ENCODE measurements at regions not wholly inside any gene's neighbourhood (a gene's known extent, or its start where the extent isn't known, plus 50 kb on each side); places are given as distances from the start of the nearest gene placed in this dataset.

DNA sequence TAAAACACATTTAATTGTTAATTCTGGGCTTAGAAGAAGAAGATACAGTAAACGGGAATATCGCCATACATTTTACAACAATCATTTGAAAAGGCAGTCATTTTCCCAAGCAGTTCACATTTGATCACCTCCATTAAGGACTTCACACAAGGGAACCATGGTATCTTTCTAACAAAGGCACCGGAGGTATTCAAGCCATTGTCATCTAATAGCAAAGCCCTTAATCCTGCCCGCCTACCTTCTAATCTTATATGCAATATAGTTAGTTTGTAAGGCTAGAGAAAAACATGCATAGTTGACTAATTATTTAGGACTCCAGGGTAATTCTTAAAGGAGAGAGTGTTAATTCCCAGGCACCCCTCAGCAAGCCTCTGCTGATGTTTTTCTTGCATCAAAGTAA is 83.1 kb downstream of the MRPL32 start:
- Histone ChIP-seq H3K27ac (ENCODE audit: low read length) (no peak overlapping the region), H3K4me3 (ENCODE audit: low read length) (no peak overlapping the region), H3K36me3 (ENCODE audit: control insufficient read depth, insufficient read depth, low read length) (no peaks in the 10 kb centered on the region), H3K27me3 (ENCODE audit: control insufficient read depth, insufficient read depth, low read length) (no peaks in the 10 kb centered on the region), H3K9me3 (ENCODE audit: control insufficient read depth, insufficient read depth, low read length) (no peaks in the 10 kb centered on the region), H3K4me1 (ENCODE audit: control insufficient read depth, insufficient read depth, low read length) (no peaks in the 10 kb centered on the region)
- TF ChIP-seq, protein P1, sequence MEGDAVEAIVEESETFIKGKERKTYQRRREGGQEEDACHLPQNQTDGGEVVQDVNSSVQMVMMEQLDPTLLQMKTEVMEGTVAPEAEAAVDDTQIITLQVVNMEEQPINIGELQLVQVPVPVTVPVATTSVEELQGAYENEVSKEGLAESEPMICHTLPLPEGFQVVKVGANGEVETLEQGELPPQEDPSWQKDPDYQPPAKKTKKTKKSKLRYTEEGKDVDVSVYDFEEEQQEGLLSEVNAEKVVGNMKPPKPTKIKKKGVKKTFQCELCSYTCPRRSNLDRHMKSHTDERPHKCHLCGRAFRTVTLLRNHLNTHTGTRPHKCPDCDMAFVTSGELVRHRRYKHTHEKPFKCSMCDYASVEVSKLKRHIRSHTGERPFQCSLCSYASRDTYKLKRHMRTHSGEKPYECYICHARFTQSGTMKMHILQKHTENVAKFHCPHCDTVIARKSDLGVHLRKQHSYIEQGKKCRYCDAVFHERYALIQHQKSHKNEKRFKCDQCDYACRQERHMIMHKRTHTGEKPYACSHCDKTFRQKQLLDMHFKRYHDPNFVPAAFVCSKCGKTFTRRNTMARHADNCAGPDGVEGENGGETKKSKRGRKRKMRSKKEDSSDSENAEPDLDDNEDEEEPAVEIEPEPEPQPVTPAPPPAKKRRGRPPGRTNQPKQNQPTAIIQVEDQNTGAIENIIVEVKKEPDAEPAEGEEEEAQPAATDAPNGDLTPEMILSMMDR (IDR thresholded peaks at IDR 0.05), result no peak
- peaks cover 2% of the 10 kb centered on the region in 2 donors for H3K9me3 Mint-ChIP-seq
- no peaks in the 10 kb centered on the region for H3K4me1 Mint-ChIP-seq
- H3K27ac Mint-ChIP-seq, result no peak overlapping the region
- no peak overlapping the region for H3K4me3 Mint-ChIP-seq
- intact Hi-C loops (cut with micrococcal nuclease), result no loop called here
- H3K36me3 Mint-ChIP-seq, result no peaks in the 10 kb centered on the region
- ATAC-seq, result no peak
- DNase-seq, result no peak
- peaks cover 26 to 40% of the 10 kb centered on the region in 2 donors for H3K27me3 Mint-ChIP-seq (ENCODE audit: low read depth in 2 of 2)
- WGBS (ENCODE audit: insufficient coverage), result 93% methylated on average over 3 of the region's 4 CpGs

DNA sequence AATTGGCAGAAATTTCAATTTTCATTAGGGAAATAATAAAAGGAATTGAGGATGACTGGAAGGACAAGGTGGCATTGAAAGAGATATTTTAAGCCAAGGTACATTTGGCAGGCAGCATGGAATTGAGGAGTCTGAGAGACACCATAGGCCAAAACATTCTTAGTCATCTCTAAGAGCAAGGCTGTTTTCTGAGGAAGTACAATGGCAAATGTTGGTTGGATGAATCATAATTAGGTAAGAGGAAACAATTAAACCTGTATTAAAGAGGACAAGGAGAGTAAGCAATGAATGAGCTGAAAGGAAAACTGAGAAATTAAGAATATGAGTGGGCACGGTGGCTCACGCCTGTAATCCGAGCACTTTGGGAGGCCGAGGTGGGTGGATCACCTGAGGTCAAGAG is 86.3 kb downstream of the MRPL32 start:
- WGBS (ENCODE audit: insufficient coverage), result 95% methylated on average over 4 of the region's 4 CpGs
- ATAC-seq, result no peak
- Histone ChIP-seq H3K9me3 (ENCODE audit: control insufficient read depth, insufficient read depth, low read length) (no peaks in the 10 kb centered on the region), H3K27me3 (ENCODE audit: control insufficient read depth, insufficient read depth, low read length) (no peaks in the 10 kb centered on the region), H3K27ac (ENCODE audit: low read length) (no peak overlapping the region), H3K4me1 (ENCODE audit: control insufficient read depth, insufficient read depth, low read length) (no peaks in the 10 kb centered on the region), H3K36me3 (ENCODE audit: control insufficient read depth, insufficient read depth, low read length) (no peaks in the 10 kb centered on the region), H3K4me3 (ENCODE audit: low read length) (no peak overlapping the region)
- intact Hi-C loops (cut with micrococcal nuclease), result no loop called here
- Mint-ChIP-seq H3K4me3 (no peak overlapping the region), H3K9me3 (no peaks in the 10 kb centered on the region), H3K27ac (no peak overlapping the region), H3K36me3 (no peaks in the 10 kb centered on the region), H3K27me3 (ENCODE audit: low read depth in 2 of 2) (peaks cover 25 to 29% of the 10 kb centered on the region in 2 donors), H3K4me1 (no peaks in the 10 kb centered on the region)
- TF ChIP-seq, protein P1 (IDR thresholded peaks at IDR 0.05), result no peak
- no peak for DNase-seq

DNA sequence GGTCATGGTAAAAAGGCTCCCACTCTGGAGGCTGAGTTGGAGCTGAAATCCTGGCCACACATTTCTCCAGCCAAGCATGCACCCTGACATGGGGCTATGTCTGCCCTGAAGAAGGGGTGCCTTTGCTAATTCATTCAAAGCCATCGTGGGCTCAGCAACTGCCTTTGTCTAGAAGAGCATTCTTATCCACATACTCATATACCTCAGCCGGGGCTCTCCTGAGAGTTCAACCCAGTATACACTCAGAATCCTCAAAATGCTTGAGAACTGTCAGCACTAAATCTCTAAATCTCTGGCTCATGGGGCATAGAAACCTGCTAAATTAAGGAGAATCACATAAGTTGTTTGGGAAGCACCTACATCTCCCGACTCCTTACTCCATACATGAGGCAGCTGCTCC is 89.3 kb downstream of the MRPL32 start:
- no peaks in the 10 kb centered on the region for H3K27me3 ChIP-seq (ENCODE audit: control insufficient read depth, insufficient read depth, low read length)
- H3K4me1 Mint-ChIP-seq, result no peaks in the 10 kb centered on the region
- DNase-seq (no peak), ATAC-seq (no peak)
- H3K27ac Mint-ChIP-seq, result no peak overlapping the region
- TF ChIP-seq, protein P1 (IDR thresholded peaks at IDR 0.05), result no peak
- H3K9me3 ChIP-seq (ENCODE audit: control insufficient read depth, insufficient read depth, low read length), result no peaks in the 10 kb centered on the region
- intact Hi-C loops (cut with micrococcal nuclease), result no loop called here
- H3K27ac ChIP-seq (ENCODE audit: low read length), result no peak overlapping the region
- 93% methylated on average over 3 of the region's 3 CpGs for WGBS (ENCODE audit: insufficient coverage)
- no peak overlapping the region for H3K4me3 Mint-ChIP-seq
- H3K4me1 ChIP-seq (ENCODE audit: control insufficient read depth, insufficient read depth, low read length), result no peaks in the 10 kb centered on the region
- no peaks in the 10 kb centered on the region for H3K9me3 Mint-ChIP-seq
- no peaks in the 10 kb centered on the region for H3K36me3 ChIP-seq (ENCODE audit: control insufficient read depth, insufficient read depth, low read length)
- H3K36me3 Mint-ChIP-seq, result no peaks in the 10 kb centered on the region
- no peak overlapping the region for H3K4me3 ChIP-seq (ENCODE audit: low read length)
- H3K27me3 Mint-ChIP-seq (ENCODE audit: low read depth in 2 of 2), result peaks cover 16 to 22% of the 10 kb centered on the region in 2 donors

DNA sequence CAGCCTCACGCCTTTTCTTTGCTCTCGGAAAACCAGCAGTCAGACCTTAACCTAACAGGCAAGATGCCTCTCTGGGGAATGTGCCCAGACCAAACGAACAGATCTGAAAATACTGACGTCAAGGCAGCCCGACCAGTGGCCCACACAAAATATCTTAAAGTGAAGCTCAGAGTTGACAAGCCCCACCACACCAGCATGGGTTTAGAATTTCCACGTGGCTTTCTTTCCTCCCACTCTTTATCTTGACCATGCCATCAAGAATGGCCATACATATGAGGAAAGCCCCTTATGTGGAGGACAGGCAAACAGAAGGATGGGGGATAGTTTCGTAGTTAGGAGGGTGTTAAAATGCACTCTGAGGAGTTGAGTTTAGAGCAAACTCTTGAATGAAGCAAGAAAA is 89.8 kb downstream of the MRPL32 start:
- H3K9me3 Mint-ChIP-seq, result no peaks in the 10 kb centered on the region
- H3K4me1 Mint-ChIP-seq, result no peaks in the 10 kb centered on the region
- no peaks in the 10 kb centered on the region for H3K9me3 ChIP-seq (ENCODE audit: control insufficient read depth, insufficient read depth, low read length)
- peaks cover 16 to 18% of the 10 kb centered on the region in 2 donors for H3K27me3 Mint-ChIP-seq (ENCODE audit: low read depth in 2 of 2)
- ATAC-seq (no peak), DNase-seq (no peak)
- no peaks in the 10 kb centered on the region for H3K4me1 ChIP-seq (ENCODE audit: control insufficient read depth, insufficient read depth, low read length)
- intact Hi-C loops (cut with micrococcal nuclease), result no loop called here
- H3K27me3 ChIP-seq (ENCODE audit: control insufficient read depth, insufficient read depth, low read length), result no peaks in the 10 kb centered on the region
- TF ChIP-seq, protein P1 (IDR thresholded peaks at IDR 0.05), result no peak
- no peaks in the 10 kb centered on the region for H3K36me3 Mint-ChIP-seq
- H3K36me3 ChIP-seq (ENCODE audit: control insufficient read depth, insufficient read depth, low read length), result no peaks in the 10 kb centered on the region
- no peak overlapping the region for H3K4me3 Mint-ChIP-seq
- no peak overlapping the region for H3K27ac ChIP-seq (ENCODE audit: low read length)
- 68% methylated on average over 7 of the region's 7 CpGs for WGBS (ENCODE audit: insufficient coverage)
- H3K4me3 ChIP-seq (ENCODE audit: low read length), result no peak overlapping the region
- no peak overlapping the region for H3K27ac Mint-ChIP-seq

All from natural killer cell (primary cell).